Keratinocyte (primary cell): ENCODE measurements at regions not wholly inside any gene's neighbourhood (a gene's known extent, or its start where the extent isn't known, plus 50 kb on each side); places are given as distances from the start of the nearest gene placed in this dataset.

Experiments used
- DNase-seq: peaks from one replicate; pipeline ENCODE4 v3.0.0-alpha.2; 2011; ENCODE audit warnings: low read depth, missing footprints, low spot score
- FAIRE-seq: peaks from 2 replicates; lab custom pipeline; 2011; peaks lifted over from hg19 to GRCh38; lab: Jason Lieb, UNC
- H2AFZ ChIP-seq: 2 replicates; pipeline ENCODE4 v1.6.0; 2012; ENCODE audit warnings: low read length, control low read depth, inconsistent platforms; ENCODE audit not compliant: control insufficient read depth
- H3K27ac ChIP-seq: 2 replicates; pipeline ENCODE4 v1.5.1; 2011; ENCODE audit warnings: low read length; ENCODE audit not compliant: control insufficient read depth, insufficient read depth
- H3K27me3 ChIP-seq: 3 replicates; pipeline ENCODE4 v1.6.0; 2011; ENCODE audit warnings: low read length; ENCODE audit not compliant: control insufficient read depth, insufficient read depth; ENCODE audit errors: extremely low read depth
- H3K36me3 ChIP-seq, 2 experiments: 2 replicates in 1 of 2; 3 replicates in 1 of 2; pipeline ENCODE4 v1.5.1; 2011; ENCODE audit warnings: low read length in 2 of 2, mild to moderate bottlenecking in 1 of 2; ENCODE audit not compliant: control insufficient read depth in 2 of 2, insufficient read depth in 2 of 2; ENCODE audit errors: extremely low read depth in 1 of 2
- H3K4me1 ChIP-seq: 3 replicates; pipeline ENCODE4 v1.5.1; 2011; ENCODE audit warnings: low read length; ENCODE audit not compliant: control insufficient read depth, insufficient read depth; ENCODE audit errors: extremely low read depth
- H3K4me2 ChIP-seq: 3 replicates; pipeline ENCODE4 v1.6.0; 2011; ENCODE audit warnings: low read depth, low read length; ENCODE audit not compliant: control insufficient read depth, insufficient read depth; ENCODE audit errors: extremely low read depth
- H3K4me3 ChIP-seq, 3 experiments: fragments of 200-600 bp in 1 of 3; sonication (generic) in 1 of 3; 2 replicates in 2 of 3; 3 replicates in 1 of 3; pipeline ENCODE4 v1.5.1; 2011 to 2016; ENCODE audit warnings: low read length in 3 of 3, mild to moderate bottlenecking in 3 of 3, control low read depth in 2 of 3, inconsistent platforms in 1 of 3, low read depth in 1 of 3, mixed read lengths in 1 of 3, mixed run types in 1 of 3, moderate library complexity in 1 of 3; ENCODE audit not compliant: control insufficient read depth in 2 of 3, insufficient read depth in 2 of 3; ENCODE audit errors: extremely low read depth in 1 of 3
- H3K79me2 ChIP-seq: 2 replicates; pipeline ENCODE4 v1.6.0; 2012; ENCODE audit warnings: low read length; ENCODE audit not compliant: control insufficient read depth, insufficient read depth
- H3K9ac ChIP-seq: 3 replicates; pipeline ENCODE4 v1.6.0; 2011; ENCODE audit warnings: low read length; ENCODE audit not compliant: control insufficient read depth, insufficient read depth; ENCODE audit errors: extremely low read depth
- H3K9me1 ChIP-seq: 3 replicates; pipeline ENCODE4 v1.6.0; 2011; ENCODE audit warnings: low read length; ENCODE audit not compliant: control insufficient read depth, insufficient read depth; ENCODE audit errors: extremely low read depth
- H3K9me3 ChIP-seq: 2 replicates; pipeline ENCODE4 v1.5.1; 2012; ENCODE audit warnings: low read depth, low read length; ENCODE audit not compliant: control insufficient read depth
- H4K20me1 ChIP-seq: 3 replicates; pipeline ENCODE4 v1.6.0; 2011; ENCODE audit warnings: low read length; ENCODE audit not compliant: control insufficient read depth, insufficient read depth; ENCODE audit errors: extremely low read depth
- CTCF ChIP-seq, 3 experiments: IDR thresholded peaks in 1 of 3; conservative IDR thresholded peaks in 1 of 3; optimal IDR thresholded peaks in 1 of 3; 2 replicates in 2 of 3; 3 replicates in 1 of 3; pipeline versions ENCODE3 to v1.5.1; 2011; ENCODE audit warnings: low read length in 3 of 3, mild to moderate bottlenecking in 3 of 3, moderate library complexity in 2 of 3, control low read depth in 1 of 3, inconsistent platforms in 1 of 3; ENCODE audit not compliant: insufficient read depth in 2 of 3; ENCODE audit errors: extremely low read depth in 1 of 3
- EZH2 ChIP-seq: IDR thresholded peaks from one replicate; pipeline ENCODE4 v1.6.1; 2012; ENCODE audit warnings: inconsistent platforms, mild to moderate bottlenecking, low read length, moderate library complexity
- dilution Hi-C: fragments of 300-500 bp; cut with MboI; formaldehyde crosslinking; loops from one replicate; pipeline ENCODE4 v1.7.0; 2020; ENCODE audit warnings: low sequenced_read_pairs; ENCODE audit not compliant: extremely low pct_ligation_motif_present

GRCh38 chr12:126343321-126343720, 1278.1 kb downstream of the AACS start:
- FAIRE-seq: no peak
- Histone ChIP-seq H3K9ac (no peak overlapping the region), H3K4me1 (no peaks in the 10 kb centered on the region), H3K4me2 (no peak overlapping the region), H4K20me1 (no peaks in the 10 kb centered on the region), H3K4me3 (no peak overlapping the region), H3K9me3 (no peaks in the 10 kb centered on the region), H2AFZ (no peak overlapping the region), H3K9me1 (no peaks in the 10 kb centered on the region), H3K27ac (no peak overlapping the region), H3K36me3 (no peaks in the 10 kb centered on the region), H3K27me3 (no peaks in the 10 kb centered on the region), H3K79me2 (no peaks in the 10 kb centered on the region)
- TF ChIP-seq CTCF (optimal IDR thresholded peaks at IDR 0.05 in 1 of 3, IDR thresholded peaks at IDR 0.05 in 1 of 3, conservative IDR thresholded peaks at IDR 0.05 in 1 of 3; ENCODE audit: extremely low read depth in 1 of 3, insufficient read depth in 2 of 3, low read length in 3 of 3) (no peak), EZH2 (no peak)
- dilution Hi-C loops: no loop called here
- no peak for DNase-seq

- dilution Hi-C loops: no loop called here
- DNase-seq: no peak
- Histone ChIP-seq H3K9ac (no peak overlapping the region), H3K27ac (no peak overlapping the region), H3K27me3 (no peaks in the 10 kb centered on the region), H3K79me2 (no peaks in the 10 kb centered on the region), H3K9me1 (no peaks in the 10 kb centered on the region), H3K36me3 (no peaks in the 10 kb centered on the region), H3K4me3 (no peak overlapping the region), H3K4me2 (no peak overlapping the region), H2AFZ (no peak overlapping the region), H3K9me3 (no peaks in the 10 kb centered on the region), H4K20me1 (no peaks in the 10 kb centered on the region), H3K4me1 (no peaks in the 10 kb centered on the region)
- TF ChIP-seq CTCF (optimal IDR thresholded peaks at IDR 0.05 in 1 of 3, IDR thresholded peaks at IDR 0.05 in 1 of 3, conservative IDR thresholded peaks at IDR 0.05 in 1 of 3; ENCODE audit: extremely low read depth in 1 of 3, insufficient read depth in 2 of 3, low read length in 3 of 3): no peak
- TF ChIP-seq EZH2: no peak
- FAIRE-seq: no peak
Observed at GRCh38 chr12:126346087-126346486, 1280.9 kb downstream of the AACS start.
